Fibroblast of skin of abdomen (primary cell): ENCODE measurements at regions not wholly inside any gene's neighbourhood (a gene's known extent, or its start where the extent isn't known, plus 50 kb on each side); places are given as distances from the start of the nearest gene placed in this dataset.
"Not testable (repeated sequence)": the region's sequence is repeated elsewhere in the genome, so short reads cannot be mapped to it uniquely, and the experiment has no call there.

ENCODE experiments used
- DNase-seq: peaks from one replicate; pipeline ENCODE4 v3.0.0-alpha.2; 2013

GRCh38 chr22:22346401-22347107 lies 102.0 kb downstream of the VPREB1 start:
- no peak for DNase-seq

- DNase-seq, result no peak
These were observed 103.7 kb downstream of the VPREB1 start for GRCh38 chr22:22348127-22348814.

- no peak for DNase-seq
These were observed 104.3 kb downstream of the VPREB1 start for GRCh38 chr22:22348815-22349454.

- DNase-seq, result no peak
These were observed 104.9 kb downstream of the VPREB1 start for GRCh38 chr22:22349455-22349836.

GRCh38 chr22:22351366-22351765 lies 106.8 kb downstream of the VPREB1 start:
- no peak for DNase-seq

GRCh38 chr22:22352371-22352999 lies 107.9 kb downstream of the VPREB1 start:
- no peak for DNase-seq

- no peak for DNase-seq
These were observed 110.7 kb downstream of the VPREB1 start for GRCh38 chr22:22355096-22355834.

GRCh38 chr22:22357024-22357883 lies 112.7 kb downstream of the VPREB1 start:
- DNase-seq, result peak; percentile 29

- DNase-seq, result no peak
These were observed 113.6 kb downstream of the VPREB1 start for GRCh38 chr22:22358152-22358551.

GRCh38 chr22:22358686-22359085 lies 114.1 kb downstream of the VPREB1 start:
- DNase-seq, result no peak

GRCh38 chr22:22359465-22359864 lies 114.9 kb downstream of the VPREB1 start:
- no peak for DNase-seq

GRCh38 chr22:22360014-22360413 lies 115.4 kb downstream of the VPREB1 start:
- DNase-seq, result no peak

GRCh38 chr22:22362311-22362710 lies 117.7 kb downstream of the VPREB1 start:
- DNase-seq, result no peak

- DNase-seq, result no peak
These were observed 118.3 kb downstream of the VPREB1 start for GRCh38 chr22:22362936-22363335.

- DNase-seq, result no peak
These were observed 119.6 kb downstream of the VPREB1 start for GRCh38 chr22:22364207-22364606.

GRCh38 chr22:22366537-22366936 lies 122.0 kb downstream of the VPREB1 start:
- DNase-seq, result no peak

GRCh38 chr22:22368516-22368915 lies 123.9 kb downstream of the VPREB1 start:
- DNase-seq, result no peak

GRCh38 chr22:22369219-22369963 lies 124.8 kb downstream of the VPREB1 start:
- not testable (repeated sequence) for DNase-seq

- no peak for DNase-seq
These were observed 125.3 kb downstream of the VPREB1 start for GRCh38 chr22:22369964-22370270.

- DNase-seq, result no peak
These were observed 126.5 kb downstream of the VPREB1 start for GRCh38 chr22:22371031-22371541.

GRCh38 chr22:22372086-22372485 lies 127.5 kb downstream of the VPREB1 start:
- DNase-seq, result no peak
